ENCODE measurements at regions not wholly inside any gene's neighbourhood (a gene's known extent, or its start where the extent isn't known, plus 50 kb on each side); places are given as distances from the start of the nearest gene placed in this dataset.

- Histone ChIP-seq H3K9me3 (peaks cover 0 to 11% (median 0%) of the 10 kb centered on the region in 4 donors), H3K4me3 (no peak overlapping the region), H3K27ac (no peak overlapping the region), H3K4me1 (no peaks in the 10 kb centered on the region), H3K27me3 (no peaks in the 10 kb centered on the region), H3K36me3 (no peaks in the 10 kb centered on the region)
- 57 to 69% methylated on average over 2 of the region's 2 CpGs for WGBS, 2 donors
- no peak for DNase-seq (ENCODE audit: low spot score in 2 of 2)
- TF ChIP-seq POLR2A (IDR thresholded peaks at IDR 0.05) (no peak), CTCF (IDR thresholded peaks at IDR 0.05) (no peak), EP300 (IDR thresholded peaks at IDR 0.05) (no peak)
These were observed 1502.5 kb downstream of the KCNT2 start for GRCh38 chr1:195105773-195106172.

- no peaks in the 10 kb centered on the region for H3K36me3 ChIP-seq
- H3K27me3 ChIP-seq, result no peaks in the 10 kb centered on the region
- no peaks in the 10 kb centered on the region for H3K4me1 ChIP-seq
- no peak overlapping the region for H3K27ac ChIP-seq
- no peak for TF ChIP-seq EP300 (IDR thresholded peaks at IDR 0.05)
- DNase-seq (ENCODE audit: low spot score in 2 of 2), result no peak
- no peak overlapping the region for H3K4me3 ChIP-seq
- 50 to 82% methylated on average over 2 of the region's 2 CpGs for WGBS, 2 donors
- peaks cover 0 to 11% (median 0%) of the 10 kb centered on the region in 4 donors for H3K9me3 ChIP-seq
These were observed 1503.0 kb downstream of the KCNT2 start for GRCh38 chr1:195105281-195105680.

GRCh38 chr1:195097316-195097715, 1510.9 kb downstream of the KCNT2 start:
- TF ChIP-seq EP300 (IDR thresholded peaks at IDR 0.05) (no peak), CTCF (IDR thresholded peaks at IDR 0.05) (no peak), POLR2A (IDR thresholded peaks at IDR 0.05) (no peak)
- 88 to 91% methylated on average over 4 of the region's 4 CpGs for WGBS, 2 donors

GRCh38 chr1:195096051-195096521, 1512.2 kb downstream of the KCNT2 start:
- DNase-seq (ENCODE audit: low spot score in 2 of 2), result no peak
- no peaks in the 10 kb centered on the region for H3K36me3 ChIP-seq
- H3K4me1 ChIP-seq, result no peaks in the 10 kb centered on the region
- no peak overlapping the region for H3K4me3 ChIP-seq
- no peaks in the 10 kb centered on the region for H3K9me3 ChIP-seq
- WGBS, 2 donors, result 86 to 87% methylated on average over 9 of the region's 9 CpGs
- H3K27me3 ChIP-seq, result no peaks in the 10 kb centered on the region
- TF ChIP-seq POLR2A (IDR thresholded peaks at IDR 0.05) (no peak), EP300 (IDR thresholded peaks at IDR 0.05) (no peak), CTCF (IDR thresholded peaks at IDR 0.05) (no peak)
- no peak overlapping the region for H3K27ac ChIP-seq

More at GRCh38 chr1:195097316-195097715, 1510.9 kb downstream of the KCNT2 start:
- no peak overlapping the region for H3K27ac ChIP-seq
- no peaks in the 10 kb centered on the region for H3K27me3 ChIP-seq
- H3K4me1 ChIP-seq, result no peaks in the 10 kb centered on the region
- no peak for DNase-seq (ENCODE audit: low spot score in 2 of 2)
- no peaks in the 10 kb centered on the region for H3K9me3 ChIP-seq
- H3K4me3 ChIP-seq, result no peak overlapping the region
- H3K36me3 ChIP-seq, result no peaks in the 10 kb centered on the region

GRCh38 chr1:195085196-195085595, 1523.0 kb downstream of the KCNT2 start:
- no peak overlapping the region for H3K4me3 ChIP-seq
- DNase-seq (ENCODE audit: low spot score in 2 of 2), result no peak
- TF ChIP-seq EP300 (IDR thresholded peaks at IDR 0.05) (no peak), CTCF (IDR thresholded peaks at IDR 0.05) (no peak), POLR2A (IDR thresholded peaks at IDR 0.05) (no peak)
- H3K27me3 ChIP-seq, result no peaks in the 10 kb centered on the region
- 72 to 74% methylated on average over 3 of the region's 3 CpGs for WGBS, 2 donors
- H3K9me3 ChIP-seq, result no peaks in the 10 kb centered on the region
- H3K4me1 ChIP-seq, result no peaks in the 10 kb centered on the region
- no peaks in the 10 kb centered on the region for H3K36me3 ChIP-seq
- H3K27ac ChIP-seq, result no peak overlapping the region

- 63 to 69% methylated on average over 1 of the region's 1 CpG for WGBS, 2 donors
- no peak for TF ChIP-seq EP300 (IDR thresholded peaks at IDR 0.05)
- TF ChIP-seq POLR2A (IDR thresholded peaks at IDR 0.05), result no peak
- TF ChIP-seq CTCF (IDR thresholded peaks at IDR 0.05), result no peak
- DNase-seq (ENCODE audit: low spot score in 2 of 2), result no peak
- H3K4me3 ChIP-seq, result no peak overlapping the region
- H3K9me3 ChIP-seq, result no peaks in the 10 kb centered on the region
- H3K27ac ChIP-seq, result no peak overlapping the region
- no peaks in the 10 kb centered on the region for H3K27me3 ChIP-seq
- no peaks in the 10 kb centered on the region for H3K4me1 ChIP-seq
- no peaks in the 10 kb centered on the region for H3K36me3 ChIP-seq
These were observed 1526.1 kb downstream of the KCNT2 start for GRCh38 chr1:195082183-195082582.
